ENCODE measurements at regions not wholly inside any gene's neighbourhood (a gene's known extent, or its start where the extent isn't known, plus 50 kb on each side); places are given as distances from the start of the nearest gene placed in this dataset.

DNA sequence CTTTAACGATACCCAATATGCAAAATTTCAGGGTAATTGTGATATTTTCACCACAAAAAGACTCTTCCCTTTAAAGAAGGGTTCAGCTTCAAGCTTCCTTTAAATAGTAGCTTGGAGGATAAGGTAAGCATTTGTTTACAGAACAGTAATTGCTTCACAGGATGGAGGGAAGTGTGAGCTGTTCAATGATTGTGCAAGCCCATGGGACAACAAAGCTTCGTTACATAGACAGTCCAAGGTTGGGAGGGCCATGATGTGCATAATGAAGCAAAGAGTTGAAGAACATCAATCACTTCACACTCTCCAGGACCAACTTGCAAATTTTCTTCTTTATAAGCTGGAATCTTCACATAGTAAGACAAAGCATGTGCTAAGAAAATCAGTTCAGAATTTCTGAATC, 145.0 kb upstream of the ASIC2 start:
- TF ChIP-seq POLR2A (IDR thresholded peaks at IDR 0.05) (no peak), EP300 (IDR thresholded peaks at IDR 0.05) (no peak)
- TF ChIP-seq, protein P1, sequence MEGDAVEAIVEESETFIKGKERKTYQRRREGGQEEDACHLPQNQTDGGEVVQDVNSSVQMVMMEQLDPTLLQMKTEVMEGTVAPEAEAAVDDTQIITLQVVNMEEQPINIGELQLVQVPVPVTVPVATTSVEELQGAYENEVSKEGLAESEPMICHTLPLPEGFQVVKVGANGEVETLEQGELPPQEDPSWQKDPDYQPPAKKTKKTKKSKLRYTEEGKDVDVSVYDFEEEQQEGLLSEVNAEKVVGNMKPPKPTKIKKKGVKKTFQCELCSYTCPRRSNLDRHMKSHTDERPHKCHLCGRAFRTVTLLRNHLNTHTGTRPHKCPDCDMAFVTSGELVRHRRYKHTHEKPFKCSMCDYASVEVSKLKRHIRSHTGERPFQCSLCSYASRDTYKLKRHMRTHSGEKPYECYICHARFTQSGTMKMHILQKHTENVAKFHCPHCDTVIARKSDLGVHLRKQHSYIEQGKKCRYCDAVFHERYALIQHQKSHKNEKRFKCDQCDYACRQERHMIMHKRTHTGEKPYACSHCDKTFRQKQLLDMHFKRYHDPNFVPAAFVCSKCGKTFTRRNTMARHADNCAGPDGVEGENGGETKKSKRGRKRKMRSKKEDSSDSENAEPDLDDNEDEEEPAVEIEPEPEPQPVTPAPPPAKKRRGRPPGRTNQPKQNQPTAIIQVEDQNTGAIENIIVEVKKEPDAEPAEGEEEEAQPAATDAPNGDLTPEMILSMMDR (IDR thresholded peaks at IDR 0.05): no peak
- WGBS, 2 donors: 58 to 72% methylated on average over 2 of the region's 2 CpGs
- DNase-seq (ENCODE audit: low spot score in 2 of 2): no peak

DNA sequence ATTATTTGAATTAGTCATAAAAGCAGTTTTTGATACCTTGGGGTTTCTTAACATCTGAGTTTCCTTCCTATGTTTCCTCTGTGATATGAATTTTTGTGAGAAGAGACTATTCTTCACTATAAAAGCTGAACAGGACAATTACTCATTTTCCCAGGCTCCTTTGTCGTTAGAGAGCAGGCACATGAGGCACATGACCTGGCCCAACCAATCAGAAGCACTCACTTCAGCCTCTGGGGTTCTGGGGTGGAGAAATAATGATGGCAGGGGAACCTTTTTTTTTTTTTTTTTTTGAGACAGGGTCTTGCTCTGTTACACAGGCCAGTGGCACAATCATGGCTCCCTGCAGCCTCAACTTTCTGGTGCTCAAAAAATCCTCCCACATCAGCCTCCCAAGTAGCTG, 145.5 kb upstream of the ASIC2 start:
- Histone ChIP-seq H3K27me3 (no peaks in the 10 kb centered on the region), H3K36me3 (no peaks in the 10 kb centered on the region), H3K4me3 (no peak overlapping the region), H3K4me1 (no peaks in the 10 kb centered on the region), H3K9me3 (peaks cover 0 to 10% (median 0%) of the 10 kb centered on the region in 4 donors), H3K27ac (no peak overlapping the region)
- TF ChIP-seq, protein P1 (IDR thresholded peaks at IDR 0.05): no peak
- TF ChIP-seq EP300 (IDR thresholded peaks at IDR 0.05): no peak
- no peak for TF ChIP-seq POLR2A (IDR thresholded peaks at IDR 0.05)
- DNase-seq (ENCODE audit: low spot score in 2 of 2): no peak
- 44 to 57% methylated on average over 1 of the region's 1 CpG for WGBS, 2 donors

More for the DNA sequence above, 145.0 kb upstream of the ASIC2 start:
- Histone ChIP-seq H3K9me3 (peaks cover 0 to 10% (median 0%) of the 10 kb centered on the region in 4 donors), H3K36me3 (no peaks in the 10 kb centered on the region), H3K4me3 (no peak overlapping the region), H3K27me3 (no peaks in the 10 kb centered on the region), H3K4me1 (no peaks in the 10 kb centered on the region), H3K27ac (no peak overlapping the region)

DNA sequence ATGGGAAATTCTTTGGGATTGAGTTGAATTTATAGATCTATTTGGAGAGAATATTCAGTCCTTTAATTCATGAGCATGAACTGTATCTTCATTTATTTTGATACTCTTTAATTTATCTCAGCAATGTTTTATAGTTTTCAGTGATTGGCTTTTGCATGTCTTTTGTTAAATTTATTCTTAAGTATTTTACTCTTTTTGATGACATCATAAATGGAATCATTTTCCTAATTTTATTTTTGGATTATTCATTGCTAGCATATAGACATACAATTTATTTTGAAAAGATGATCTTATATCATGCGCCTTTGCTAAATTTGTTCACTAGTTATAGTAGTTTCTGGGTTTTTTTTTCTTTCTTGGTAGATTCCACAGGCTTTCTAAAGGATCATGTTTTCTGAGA, 149.2 kb upstream of the ASIC2 start:
- 88 to 90% methylated on average over 1 of the region's 1 CpG for WGBS, 2 donors
- H3K4me3 ChIP-seq: no peak overlapping the region
- peaks cover 0 to 10% (median 0%) of the 10 kb centered on the region in 4 donors for H3K9me3 ChIP-seq
- H3K4me1 ChIP-seq: no peaks in the 10 kb centered on the region
- TF ChIP-seq POLR2A (IDR thresholded peaks at IDR 0.05) (no peak), EP300 (IDR thresholded peaks at IDR 0.05) (no peak)
- TF ChIP-seq, protein P1 (IDR thresholded peaks at IDR 0.05): no peak
- DNase-seq (ENCODE audit: low spot score in 2 of 2): no peak
- H3K27me3 ChIP-seq: no peaks in the 10 kb centered on the region
- H3K36me3 ChIP-seq: no peaks in the 10 kb centered on the region
- H3K27ac ChIP-seq: no peak overlapping the region

DNA sequence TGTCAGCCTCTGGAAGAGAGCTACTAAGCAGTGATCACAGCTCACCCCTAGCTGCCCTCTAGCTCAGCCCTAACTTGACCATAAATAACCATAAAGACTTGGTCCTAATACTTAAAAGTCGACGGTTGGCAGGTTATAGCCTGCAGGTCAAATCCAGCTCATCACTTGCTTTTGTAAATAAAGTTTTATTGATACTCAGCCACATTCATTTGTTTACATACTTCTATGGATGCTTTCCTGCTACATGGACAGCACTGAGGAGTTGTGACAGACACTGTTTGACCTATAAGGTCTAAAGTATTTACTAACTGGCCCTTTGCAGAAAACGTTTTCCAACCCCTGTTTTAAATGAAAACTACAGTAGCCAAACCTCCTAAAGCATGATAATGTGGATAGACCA, 151.6 kb upstream of the ASIC2 start:
- Histone ChIP-seq H3K4me3 (no peak overlapping the region), H3K4me1 (no peaks in the 10 kb centered on the region), H3K27me3 (no peaks in the 10 kb centered on the region), H3K36me3 (no peaks in the 10 kb centered on the region), H3K27ac (no peak overlapping the region), H3K9me3 (peaks cover 0 to 19% (median 0%) of the 10 kb centered on the region in 4 donors)
- TF ChIP-seq, protein P1 (IDR thresholded peaks at IDR 0.05): no peak
- TF ChIP-seq POLR2A (IDR thresholded peaks at IDR 0.05) (no peak), EP300 (IDR thresholded peaks at IDR 0.05) (no peak)
- no peak for DNase-seq (ENCODE audit: low spot score in 2 of 2)
- 34 to 44% methylated on average over 3 of the region's 3 CpGs for WGBS, 2 donors

GRCh38 chr17:33447090-33447489, 154.0 kb upstream of the ASIC2 start:
- Histone ChIP-seq H3K27me3 (no peaks in the 10 kb centered on the region), H3K9me3 (peaks cover 0 to 19% (median 0%) of the 10 kb centered on the region in 4 donors), H3K4me1 (no peaks in the 10 kb centered on the region), H3K27ac (no peak overlapping the region), H3K36me3 (no peaks in the 10 kb centered on the region), H3K4me3 (no peak overlapping the region)
- DNase-seq (ENCODE audit: low spot score in 2 of 2): no peak
- WGBS, 2 donors: 58 to 70% methylated on average over 5 of the region's 5 CpGs
- TF ChIP-seq, protein P1 (IDR thresholded peaks at IDR 0.05): no peak
- no peak for TF ChIP-seq POLR2A (IDR thresholded peaks at IDR 0.05)
- TF ChIP-seq EP300 (IDR thresholded peaks at IDR 0.05): no peak
